ENCODE measurements at regions not wholly inside any gene's neighbourhood (a gene's known extent, or its start where the extent isn't known, plus 50 kb on each side); places are given as distances from the start of the nearest gene placed in this dataset.
A peak's percentile ranks its signal among the peaks of the same experiment; 100 is the strongest.

DNA sequence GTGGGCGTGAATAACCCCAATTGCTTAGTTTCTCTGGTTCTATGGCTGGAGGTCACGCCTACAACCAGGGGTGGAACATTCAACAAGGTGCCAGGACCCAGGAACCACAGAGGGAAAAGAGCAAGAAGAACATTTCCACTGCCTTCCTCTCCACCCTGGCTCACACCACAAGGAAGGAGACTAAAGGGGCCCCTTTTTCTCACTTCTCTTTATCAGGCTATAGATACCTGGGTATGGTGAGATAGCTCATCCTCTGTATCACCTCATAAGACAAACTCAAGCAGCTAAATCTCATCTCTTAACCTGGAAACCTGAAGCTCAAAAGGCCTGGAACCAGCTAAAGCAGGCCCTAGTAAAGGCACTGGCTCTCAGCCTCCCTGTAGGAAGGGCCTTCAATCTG, 438.8 kb upstream of the OLFM3 start:
- H3K4me3 ChIP-seq (ENCODE audit: low read depth, low read length), result no peak overlapping the region
- no peak for DNase-seq (ENCODE audit: low read depth)
- TF ChIP-seq, protein P1, sequence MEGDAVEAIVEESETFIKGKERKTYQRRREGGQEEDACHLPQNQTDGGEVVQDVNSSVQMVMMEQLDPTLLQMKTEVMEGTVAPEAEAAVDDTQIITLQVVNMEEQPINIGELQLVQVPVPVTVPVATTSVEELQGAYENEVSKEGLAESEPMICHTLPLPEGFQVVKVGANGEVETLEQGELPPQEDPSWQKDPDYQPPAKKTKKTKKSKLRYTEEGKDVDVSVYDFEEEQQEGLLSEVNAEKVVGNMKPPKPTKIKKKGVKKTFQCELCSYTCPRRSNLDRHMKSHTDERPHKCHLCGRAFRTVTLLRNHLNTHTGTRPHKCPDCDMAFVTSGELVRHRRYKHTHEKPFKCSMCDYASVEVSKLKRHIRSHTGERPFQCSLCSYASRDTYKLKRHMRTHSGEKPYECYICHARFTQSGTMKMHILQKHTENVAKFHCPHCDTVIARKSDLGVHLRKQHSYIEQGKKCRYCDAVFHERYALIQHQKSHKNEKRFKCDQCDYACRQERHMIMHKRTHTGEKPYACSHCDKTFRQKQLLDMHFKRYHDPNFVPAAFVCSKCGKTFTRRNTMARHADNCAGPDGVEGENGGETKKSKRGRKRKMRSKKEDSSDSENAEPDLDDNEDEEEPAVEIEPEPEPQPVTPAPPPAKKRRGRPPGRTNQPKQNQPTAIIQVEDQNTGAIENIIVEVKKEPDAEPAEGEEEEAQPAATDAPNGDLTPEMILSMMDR (IDR thresholded peaks at IDR 0.05; ENCODE audit: insufficient read depth, low read depth, low read length, missing control alignments), result no peak

DNA sequence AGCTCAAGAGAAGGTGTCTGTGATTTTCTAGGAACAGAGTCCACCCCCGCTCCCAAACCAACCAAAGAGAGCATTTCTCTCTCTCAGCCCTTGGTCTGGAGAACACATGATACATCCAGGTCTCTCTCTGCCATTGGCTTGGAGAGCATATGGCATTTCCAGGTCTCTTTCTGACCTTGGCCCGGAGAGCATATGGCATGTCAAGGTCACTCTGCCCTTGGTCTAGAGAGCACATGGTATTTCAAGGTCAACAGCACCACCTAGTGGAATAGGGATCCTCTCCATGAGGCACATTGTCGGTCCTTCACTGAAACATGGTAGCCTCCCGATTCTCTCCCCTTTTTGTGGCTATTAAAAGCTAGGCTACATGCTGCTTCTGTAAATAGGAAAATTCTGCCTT, 437.7 kb upstream of the OLFM3 start:
- DNase-seq (ENCODE audit: low read depth), result peak; percentile 62
- no peak overlapping the region for H3K4me3 ChIP-seq (ENCODE audit: low read depth, low read length)
- TF ChIP-seq, protein P1 (IDR thresholded peaks at IDR 0.05; ENCODE audit: insufficient read depth, low read depth, low read length, missing control alignments), result peak; percentile 55

DNA sequence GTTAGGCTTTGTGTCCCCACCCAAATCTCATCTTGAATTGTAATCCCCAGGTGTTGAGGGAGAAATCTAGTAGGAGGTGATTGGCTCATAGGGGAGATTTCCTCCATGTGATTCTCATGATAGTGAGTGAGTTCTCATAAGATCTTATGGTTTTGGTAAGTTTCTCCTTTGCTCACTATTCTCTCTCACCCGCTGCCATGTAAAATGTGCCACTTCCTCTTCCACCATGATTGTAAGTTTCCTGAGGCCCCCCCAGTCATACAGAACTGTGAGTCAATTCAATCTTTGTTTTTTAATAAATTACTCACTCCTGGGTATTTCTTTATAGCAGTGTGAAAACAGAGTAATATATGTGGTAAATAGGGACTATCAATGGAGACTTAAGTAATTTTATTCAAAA, 434.5 kb upstream of the OLFM3 start:
- H3K4me3 ChIP-seq (ENCODE audit: low read depth, low read length), result no peak overlapping the region
- TF ChIP-seq, protein P1 (IDR thresholded peaks at IDR 0.05; ENCODE audit: insufficient read depth, low read depth, low read length, missing control alignments), result no peak
- DNase-seq (ENCODE audit: low read depth), result peak; percentile 14

DNA sequence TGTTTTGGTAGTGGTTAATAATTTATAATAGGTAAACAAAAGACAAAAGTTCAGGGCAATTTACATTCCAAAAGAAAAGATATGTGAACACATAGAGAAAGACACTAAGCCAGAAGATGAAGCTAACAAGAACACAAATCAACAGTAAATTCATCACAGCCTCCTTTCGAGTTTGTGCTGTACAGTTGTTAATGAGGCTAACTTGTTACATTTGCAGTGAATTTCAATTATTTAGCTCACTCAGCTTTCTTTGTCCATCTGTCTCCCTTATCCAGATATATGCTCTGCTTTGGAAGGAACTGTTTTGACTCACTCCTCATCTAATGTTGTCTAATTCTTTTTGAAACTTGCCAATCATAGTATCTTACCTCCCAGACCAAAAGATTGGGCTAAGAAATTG, 423.3 kb upstream of the OLFM3 start:
- TF ChIP-seq, protein P1 (IDR thresholded peaks at IDR 0.05; ENCODE audit: insufficient read depth, low read depth, low read length, missing control alignments), result no peak
- no peak for DNase-seq (ENCODE audit: low read depth)
- H3K4me3 ChIP-seq (ENCODE audit: low read depth, low read length), result no peak overlapping the region

Data from GM12865 (cell line).